PC-3 (cell line): ENCODE measurements at regions not wholly inside any gene's neighbourhood (a gene's known extent, or its start where the extent isn't known, plus 50 kb on each side); places are given as distances from the start of the nearest gene placed in this dataset.

ENCODE experiments used
- ATAC-seq: fragments of 200-7000 bp; cut with Tn5 transposase; 2 replicates; pipeline ENCODE4 v1.9.1; 2020; ENCODE audit warnings: mild to moderate bottlenecking, moderate library complexity
- BruUV-seq: library from RNA; stranded (reverse); fragments of 400-500 nt; replicated peaks from 2 replicates; lab custom pipeline; 2021; lab: Mats Ljungman, UMichigan
- CTCF ChIA-PET: fragments of 300-600 bp; sonication (Branson Sonifier 250); formaldehyde crosslinking; loops from one replicate; lab custom pipeline; 2022; ENCODE audit warnings: antibody characterized with exemption; lab: Charles Lee
- POLR2A ChIA-PET: fragments of 300-600 bp; sonication (Branson Sonifier 250); formaldehyde crosslinking; loops from one replicate; lab custom pipeline; 2022; ENCODE audit warnings: antibody characterized with exemption; ENCODE audit not compliant: unreplicated experiment; lab: Charles Lee
- DNase-seq: peaks from one replicate; pipeline ENCODE4 v3.0.0-alpha.2; 2015
- H2AFZ ChIP-seq: fragments of 300-600 bp; sonication (generic); 2 replicates; pipeline ENCODE4 v1.6.0; 2016; ENCODE audit warnings: antibody characterized with exemption, low read length
- H3F3A ChIP-seq: fragments of 300-600 bp; sonication (generic); one replicate; pipeline ENCODE4 v1.6.0; 2017; ENCODE audit warnings: antibody characterized with exemption, low read length, control low read depth, mild to moderate bottlenecking; ENCODE audit not compliant: unreplicated experiment
- H3K27ac ChIP-seq: fragments of 300-600 bp; sonication (generic); 2 replicates; pipeline ENCODE4 v1.5.1; 2016; ENCODE audit warnings: mild to moderate bottlenecking, low read length
- H3K27me3 ChIP-seq: fragments of 300-600 bp; sonication (generic); 2 replicates; pipeline ENCODE4 v1.6.1; 2016; ENCODE audit warnings: low read length, mixed read lengths
- H3K36me3 ChIP-seq: fragments of 300-600 bp; sonication (generic); 2 replicates; pipeline ENCODE4 v1.6.1; 2016; ENCODE audit warnings: low read depth, mixed run types, low read length, mixed read lengths
- H3K4me1 ChIP-seq: fragments of 300-600 bp; sonication (generic); 2 replicates; pipeline ENCODE4 v1.5.1; 2016; ENCODE audit warnings: low read length; ENCODE audit not compliant: insufficient read depth
- H3K4me2 ChIP-seq: fragments of 300-600 bp; sonication (generic); 2 replicates; pipeline ENCODE4 v1.6.0; 2016; ENCODE audit warnings: low read length
- H3K4me3 ChIP-seq: fragments of 300-600 bp; sonication (generic); 2 replicates; pipeline ENCODE4 v1.5.1; 2016; ENCODE audit warnings: mild to moderate bottlenecking, low read length, mixed read lengths
- H3K79me2 ChIP-seq: fragments of 300-600 bp; sonication (generic); 2 replicates; pipeline ENCODE4 v1.6.1; 2017; ENCODE audit warnings: low read length, mixed read lengths
- H3K9ac ChIP-seq: fragments of 300-600 bp; sonication (generic); 2 replicates; pipeline ENCODE4 v1.6.0; 2016; ENCODE audit warnings: mild to moderate bottlenecking, low read length
- H3K9me2 ChIP-seq: fragments of 300-600 bp; sonication (generic); replicated peaks from 2 replicates; pipeline ENCODE4 v1.6.1; 2016; ENCODE audit warnings: mixed run types, low read length, mixed read lengths
- H3K9me3 ChIP-seq: fragments of 300-600 bp; sonication (generic); 2 replicates; pipeline ENCODE4 v1.6.1; 2016; ENCODE audit warnings: low read length, mixed read lengths
- H4K20me1 ChIP-seq: fragments of 300-600 bp; sonication (generic); 2 replicates; pipeline ENCODE4 v1.6.1; 2016; ENCODE audit warnings: low read length, mixed read lengths
- EZH2 ChIP-seq: fragments of 300-600 bp; sonication (generic); IDR thresholded peaks from one replicate; pipeline ENCODE4 v1.6.1; 2017; ENCODE audit warnings: antibody characterized with exemption, mild to moderate bottlenecking, low read length; ENCODE audit not compliant: unreplicated experiment
- EZH2phosphoT487 ChIP-seq: fragments of 300-600 bp; sonication (generic); IDR thresholded peaks from 2 replicates; pipeline ENCODE4 v1.6.1; 2018; ENCODE audit warnings: mild to moderate bottlenecking, antibody characterized with exemption, low read length, borderline replicate concordance
- intact Hi-C: fragments of 100-400 bp; cut with micrococcal nuclease; formaldehyde crosslinking; loops from 2 replicates; pipeline ENCODE4 v1.9.0; 2023
- TF ChIP-seq, protein P1 (sequence below): fragments of 300-600 bp; sonication (generic); conservative IDR thresholded peaks from 2 replicates; pipeline ENCODE4 v1.5.1; 2017; ENCODE audit warnings: antibody characterized with exemption, low read depth, mild to moderate bottlenecking, low read length

DNA sequence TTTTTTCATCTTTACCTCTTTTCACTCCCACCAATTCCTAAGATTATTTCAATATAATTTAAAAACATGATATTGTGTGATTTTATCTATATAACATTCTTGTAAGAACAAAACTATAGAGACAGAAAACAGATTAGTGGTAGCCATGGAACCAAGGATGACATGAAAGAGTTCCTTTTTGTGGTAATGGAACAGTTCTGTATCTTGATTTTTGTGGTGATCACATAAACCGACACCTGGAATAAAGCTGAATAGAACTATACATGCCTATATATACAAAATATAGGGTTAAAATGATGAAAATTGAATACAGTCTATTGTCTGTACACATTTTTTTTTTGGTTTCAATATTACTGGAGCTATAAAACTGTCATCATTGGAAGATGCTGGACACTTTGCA, 945.4 kb downstream of the SI start:
- no peak for DNase-seq
- no peaks in the 10 kb centered on the region for H3K27me3 ChIP-seq
- intact Hi-C loops, result no loop called here
- H3K4me2 ChIP-seq, result no peak overlapping the region
- no peaks in the 10 kb centered on the region for H4K20me1 ChIP-seq
- BruUV-seq, result no TSS peak
- H3K36me3 ChIP-seq, result no peaks in the 10 kb centered on the region
- TF ChIP-seq, protein P1, sequence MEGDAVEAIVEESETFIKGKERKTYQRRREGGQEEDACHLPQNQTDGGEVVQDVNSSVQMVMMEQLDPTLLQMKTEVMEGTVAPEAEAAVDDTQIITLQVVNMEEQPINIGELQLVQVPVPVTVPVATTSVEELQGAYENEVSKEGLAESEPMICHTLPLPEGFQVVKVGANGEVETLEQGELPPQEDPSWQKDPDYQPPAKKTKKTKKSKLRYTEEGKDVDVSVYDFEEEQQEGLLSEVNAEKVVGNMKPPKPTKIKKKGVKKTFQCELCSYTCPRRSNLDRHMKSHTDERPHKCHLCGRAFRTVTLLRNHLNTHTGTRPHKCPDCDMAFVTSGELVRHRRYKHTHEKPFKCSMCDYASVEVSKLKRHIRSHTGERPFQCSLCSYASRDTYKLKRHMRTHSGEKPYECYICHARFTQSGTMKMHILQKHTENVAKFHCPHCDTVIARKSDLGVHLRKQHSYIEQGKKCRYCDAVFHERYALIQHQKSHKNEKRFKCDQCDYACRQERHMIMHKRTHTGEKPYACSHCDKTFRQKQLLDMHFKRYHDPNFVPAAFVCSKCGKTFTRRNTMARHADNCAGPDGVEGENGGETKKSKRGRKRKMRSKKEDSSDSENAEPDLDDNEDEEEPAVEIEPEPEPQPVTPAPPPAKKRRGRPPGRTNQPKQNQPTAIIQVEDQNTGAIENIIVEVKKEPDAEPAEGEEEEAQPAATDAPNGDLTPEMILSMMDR, result no peak
- TF ChIP-seq EZH2 (no peak), EZH2phosphoT487 (no peak)
- 0 out of 2 replicates have a peak, but pooled peaks cover 7% of the 10 kb centered on the region for H3K9me3 ChIP-seq
- no peak overlapping the region for H3K27ac ChIP-seq
- POLR2A ChIA-PET, result no interaction called here
- CTCF ChIA-PET, result no interaction called here
- no peak overlapping the region for H3K9ac ChIP-seq
- H2AFZ ChIP-seq, result no peak overlapping the region
- no peaks in the 10 kb centered on the region for H3K4me1 ChIP-seq
- no peak overlapping the region for H3K4me3 ChIP-seq
- no peaks in the 10 kb centered on the region for H3F3A ChIP-seq
- no peaks in the 10 kb centered on the region for H3K9me2 ChIP-seq
- no peaks in the 10 kb centered on the region for H3K79me2 ChIP-seq
- ATAC-seq, result no peak

DNA sequence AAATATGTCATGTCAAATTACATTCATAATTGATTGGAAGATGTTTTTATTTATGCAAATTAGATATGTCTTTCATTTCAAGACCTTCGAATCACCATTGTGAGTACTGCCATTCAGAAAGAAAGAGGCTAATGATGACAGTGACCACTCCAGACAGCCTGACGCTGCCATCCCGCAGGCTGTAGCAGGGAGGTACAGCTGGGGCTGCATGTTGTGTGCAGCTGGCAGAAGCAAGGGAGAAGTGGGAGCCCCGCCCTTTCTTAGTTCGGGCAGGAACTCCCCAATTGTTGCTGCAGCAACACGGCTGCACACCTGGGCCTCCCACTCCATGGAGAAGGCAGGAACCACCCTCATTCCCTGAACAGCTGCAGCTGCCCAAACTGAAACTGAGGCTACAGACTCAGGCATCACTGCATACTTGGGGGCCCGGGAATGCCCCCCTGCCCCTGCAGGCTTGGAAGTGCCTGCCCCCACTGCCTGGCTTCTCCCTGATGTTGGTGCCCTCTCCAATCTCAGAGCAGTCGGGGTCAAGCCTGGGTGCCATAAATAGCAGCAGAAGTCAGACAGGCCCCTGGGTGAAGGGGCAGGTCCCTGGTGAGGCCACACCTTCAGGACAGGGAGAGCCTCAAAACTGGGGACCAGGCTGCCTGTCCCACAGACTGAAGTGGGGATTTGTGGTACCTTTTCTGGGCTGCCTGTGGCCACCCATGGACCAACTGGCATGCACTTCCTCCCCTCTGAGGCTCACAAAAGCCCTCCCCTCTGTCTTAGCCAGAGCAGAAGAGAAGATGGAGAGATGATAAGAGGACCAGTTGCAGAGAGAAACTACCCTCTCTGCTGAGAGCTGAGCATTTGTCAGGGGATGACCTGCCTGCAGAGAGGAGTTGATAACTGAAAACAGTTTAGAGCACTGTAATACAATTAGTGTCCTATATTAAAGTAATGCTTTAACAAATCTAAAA, 964.6 kb downstream of the SI start:
- H2AFZ ChIP-seq, result no peak overlapping the region
- no peaks in the 10 kb centered on the region for H3K9me3 ChIP-seq
- no peak overlapping the region for H3K4me2 ChIP-seq
- POLR2A ChIA-PET, result no interaction called here
- H3K9ac ChIP-seq, result no peak overlapping the region
- DNase-seq, result no peak
- H3F3A ChIP-seq, result no peaks in the 10 kb centered on the region
- no TSS peak for BruUV-seq
- intact Hi-C loops, result no loop called here
- H3K4me3 ChIP-seq, result no peak overlapping the region
- ATAC-seq, result no peak
- no peaks in the 10 kb centered on the region for H3K4me1 ChIP-seq
- no peaks in the 10 kb centered on the region for H3K27me3 ChIP-seq
- no peak for TF ChIP-seq EZH2
- TF ChIP-seq, protein P1, result no peak
- TF ChIP-seq EZH2phosphoT487, result no peak
- no peaks in the 10 kb centered on the region for H3K9me2 ChIP-seq
- CTCF ChIA-PET, result no interaction called here
- H4K20me1 ChIP-seq, result no peaks in the 10 kb centered on the region
- no peaks in the 10 kb centered on the region for H3K79me2 ChIP-seq
- H3K27ac ChIP-seq, result no peak overlapping the region
- H3K36me3 ChIP-seq, result no peaks in the 10 kb centered on the region

DNA sequence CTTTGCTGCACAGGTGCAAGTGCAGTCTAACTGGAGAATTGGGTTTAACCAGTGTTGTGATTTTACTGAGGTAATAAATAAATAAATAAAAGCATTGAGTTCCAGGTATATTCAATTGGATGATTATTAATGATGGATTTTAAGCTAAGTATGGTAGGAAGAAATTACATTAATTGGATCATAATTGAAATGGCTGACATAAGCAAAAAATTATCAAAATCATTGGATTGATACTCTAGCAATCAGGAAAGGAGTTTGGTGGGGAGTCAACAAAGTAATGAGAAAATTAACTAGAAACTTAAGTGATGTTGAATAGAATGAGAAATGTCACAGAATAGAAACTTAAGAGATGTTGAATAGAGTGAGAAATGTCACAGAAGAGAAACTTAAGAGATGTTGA, 981.9 kb downstream of the SI start:
- H3K27ac ChIP-seq, result no peak overlapping the region
- H3K4me1 ChIP-seq, result no peaks in the 10 kb centered on the region
- no peak overlapping the region for H3K4me3 ChIP-seq
- no peak overlapping the region for H2AFZ ChIP-seq
- BruUV-seq, result no TSS peak
- H3K4me2 ChIP-seq, result no peak overlapping the region
- DNase-seq (no peak), ATAC-seq (no peak)
- ChIA-PET CTCF (no interaction called here), POLR2A (no interaction called here)
- H3K9me3 ChIP-seq, result 0 out of 2 replicates have a peak, but pooled peaks cover 4% of the 10 kb centered on the region
- H3K36me3 ChIP-seq, result no peaks in the 10 kb centered on the region
- H3K79me2 ChIP-seq, result no peaks in the 10 kb centered on the region
- no peaks in the 10 kb centered on the region for H4K20me1 ChIP-seq
- H3K9me2 ChIP-seq, result no peaks in the 10 kb centered on the region
- no peaks in the 10 kb centered on the region for H3F3A ChIP-seq
- TF ChIP-seq EZH2, result no peak
- TF ChIP-seq, protein P1, result no peak
- no peak for TF ChIP-seq EZH2phosphoT487
- intact Hi-C loops, result no loop called here
- H3K27me3 ChIP-seq, result no peaks in the 10 kb centered on the region
- no peak overlapping the region for H3K9ac ChIP-seq
